Loucy (cell line): ENCODE measurements at regions not wholly inside any gene's neighbourhood (a gene's known extent, or its start where the extent isn't known, plus 50 kb on each side); places are given as distances from the start of the nearest gene placed in this dataset.
"Not testable (repeated sequence)": the region's sequence is repeated elsewhere in the genome, so short reads cannot be mapped to it uniquely, and the experiment has no call there.

Experiments
- H2AFZ ChIP-seq: fragments of 200-600 bp; sonication (generic); 2 replicates; pipeline ENCODE4 v1.6.0; 2016; ENCODE audit warnings: antibody characterized with exemption, mild to moderate bottlenecking, low read length, moderate library complexity
- H3F3A ChIP-seq: fragments of 200-600 bp; 2 replicates; pipeline ENCODE4 v1.6.0; 2016; ENCODE audit warnings: antibody characterized with exemption, low read depth, mild to moderate bottlenecking
- H3K27me3 ChIP-seq: fragments of 200-600 bp; sonication (generic); 2 replicates; pipeline ENCODE4 v1.6.1; 2014; ENCODE audit warnings: low read length, mild to moderate bottlenecking; ENCODE audit not compliant: insufficient read depth, poor library complexity, severe bottlenecking
- H3K36me3 ChIP-seq: fragments of 200-600 bp; sonication (generic); 2 replicates; pipeline ENCODE4 v1.6.1; 2016; ENCODE audit warnings: low read length; ENCODE audit not compliant: insufficient read depth
- H3K4me1 ChIP-seq: fragments of 200-600 bp; sonication (generic); 2 replicates; pipeline ENCODE4 v1.5.1; 2014; ENCODE audit warnings: low read length, mild to moderate bottlenecking; ENCODE audit not compliant: insufficient read depth, poor library complexity, severe bottlenecking
- H3K4me2 ChIP-seq: fragments of 200-600 bp; sonication (generic); 2 replicates; pipeline ENCODE4 v1.6.0; 2014; ENCODE audit warnings: antibody characterized with exemption, low read length, low read depth, mild to moderate bottlenecking; ENCODE audit not compliant: poor library complexity, severe bottlenecking
- H3K4me3 ChIP-seq: fragments of 200-600 bp; sonication (generic); 2 replicates; pipeline ENCODE4 v1.5.1; 2014; ENCODE audit warnings: low read length, mild to moderate bottlenecking, mixed read lengths; ENCODE audit not compliant: poor library complexity, severe bottlenecking
- H3K79me2 ChIP-seq: fragments of 200-600 bp; sonication (generic); 2 replicates; pipeline ENCODE4 v1.6.1; 2014; ENCODE audit warnings: low read length; ENCODE audit not compliant: insufficient read depth
- H3K9ac ChIP-seq: fragments of 200-600 bp; sonication (generic); 2 replicates; pipeline ENCODE4 v1.6.0; 2014; ENCODE audit warnings: mild to moderate bottlenecking, low read depth, low read length, moderate library complexity; ENCODE audit not compliant: poor library complexity, severe bottlenecking
- H3K9me2 ChIP-seq: fragments of 200-600 bp; sonication (generic); replicated peaks from 2 replicates; pipeline ENCODE4 v1.6.1; 2016; ENCODE audit warnings: low read depth, low read length, mixed read lengths
- H3K9me3 ChIP-seq: fragments of 200-600 bp; sonication (generic); 2 replicates; pipeline ENCODE4 v1.6.1; 2014; ENCODE audit warnings: mild to moderate bottlenecking, antibody characterized with exemption, low read length, low read depth; ENCODE audit not compliant: insufficient read depth
- H4K20me1 ChIP-seq: fragments of 200-600 bp; sonication (generic); 2 replicates; pipeline ENCODE4 v1.6.0; 2014; ENCODE audit warnings: antibody characterized with exemption, low read length, mild to moderate bottlenecking; ENCODE audit not compliant: insufficient read depth, poor library complexity, severe bottlenecking
- EZH2phosphoT487 ChIP-seq: fragments of 200-600 bp; IDR thresholded peaks from 2 replicates; pipeline ENCODE4 v1.6.1; 2018; ENCODE audit warnings: antibody characterized with exemption, mild to moderate bottlenecking, moderate library complexity, borderline replicate concordance
- TF ChIP-seq, protein P1 (sequence below): fragments of 200-600 bp; sonication (generic); conservative IDR thresholded peaks from 2 replicates; pipeline ENCODE4 v1.5.1; 2014; ENCODE audit warnings: mild to moderate bottlenecking, antibody characterized with exemption, low read length

DNA sequence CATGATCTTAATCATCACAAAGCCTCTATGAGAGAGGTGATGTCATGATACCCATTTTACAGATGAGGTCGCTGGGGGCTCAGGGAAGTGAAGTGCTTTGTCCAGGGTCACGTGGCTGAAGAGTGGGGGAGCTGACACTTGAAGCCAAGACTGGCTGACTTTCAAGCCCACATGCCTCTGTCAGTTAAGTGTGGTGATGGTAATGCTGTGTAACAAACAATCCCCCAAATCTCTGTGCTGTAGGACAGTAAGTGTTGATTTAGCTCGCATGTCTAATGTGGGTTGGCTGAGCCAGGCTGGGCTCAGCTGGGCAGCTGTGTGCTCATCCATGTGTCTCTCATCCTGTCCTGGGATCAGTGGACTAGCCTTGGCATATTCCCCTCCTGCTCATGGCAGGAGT, 87.1 kb upstream of the GRK3 start:
- Histone ChIP-seq H3K36me3 (no peaks in the 10 kb centered on the region; the same call in 1 of the 2 replicates), H3K9me2 (no peaks in the 10 kb centered on the region), H3K27me3 (no peaks in the 10 kb centered on the region), H3F3A (no peaks in the 10 kb centered on the region), H3K9me3 (no peaks in the 10 kb centered on the region), H3K4me2 (no peak overlapping the region), H3K79me2 (no peaks in the 10 kb centered on the region), H3K4me1 (peaks cover 20% of the 10 kb centered on the region), H3K9ac (no peak overlapping the region), H4K20me1 (no peaks in the 10 kb centered on the region), H2AFZ (no peak overlapping the region), H3K4me3 (no peak overlapping the region)
- TF ChIP-seq EZH2phosphoT487: no peak
- TF ChIP-seq, protein P1, sequence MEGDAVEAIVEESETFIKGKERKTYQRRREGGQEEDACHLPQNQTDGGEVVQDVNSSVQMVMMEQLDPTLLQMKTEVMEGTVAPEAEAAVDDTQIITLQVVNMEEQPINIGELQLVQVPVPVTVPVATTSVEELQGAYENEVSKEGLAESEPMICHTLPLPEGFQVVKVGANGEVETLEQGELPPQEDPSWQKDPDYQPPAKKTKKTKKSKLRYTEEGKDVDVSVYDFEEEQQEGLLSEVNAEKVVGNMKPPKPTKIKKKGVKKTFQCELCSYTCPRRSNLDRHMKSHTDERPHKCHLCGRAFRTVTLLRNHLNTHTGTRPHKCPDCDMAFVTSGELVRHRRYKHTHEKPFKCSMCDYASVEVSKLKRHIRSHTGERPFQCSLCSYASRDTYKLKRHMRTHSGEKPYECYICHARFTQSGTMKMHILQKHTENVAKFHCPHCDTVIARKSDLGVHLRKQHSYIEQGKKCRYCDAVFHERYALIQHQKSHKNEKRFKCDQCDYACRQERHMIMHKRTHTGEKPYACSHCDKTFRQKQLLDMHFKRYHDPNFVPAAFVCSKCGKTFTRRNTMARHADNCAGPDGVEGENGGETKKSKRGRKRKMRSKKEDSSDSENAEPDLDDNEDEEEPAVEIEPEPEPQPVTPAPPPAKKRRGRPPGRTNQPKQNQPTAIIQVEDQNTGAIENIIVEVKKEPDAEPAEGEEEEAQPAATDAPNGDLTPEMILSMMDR: no peak

DNA sequence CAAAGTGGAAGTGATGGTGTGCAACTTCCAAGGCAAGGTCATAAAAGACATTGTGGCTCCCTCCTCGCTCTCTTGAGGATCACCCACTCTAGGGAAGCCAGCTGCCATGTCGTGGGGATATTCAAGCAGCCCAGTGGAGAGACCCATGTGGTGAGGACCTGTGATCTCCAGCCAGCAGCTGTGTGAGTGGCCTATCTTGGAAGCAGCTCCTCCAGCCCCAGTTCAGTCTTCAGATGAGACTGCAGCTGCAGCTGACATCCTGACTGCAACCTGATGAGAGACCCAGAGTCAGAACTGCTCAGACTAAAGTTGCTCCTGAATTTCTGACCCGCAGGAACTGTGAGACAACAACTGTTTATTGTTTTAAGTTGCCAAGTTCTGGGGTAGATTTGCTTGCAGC, 86.4 kb upstream of the GRK3 start:
- H2AFZ ChIP-seq: no peak overlapping the region
- no peaks in the 10 kb centered on the region for H3K9me3 ChIP-seq
- H4K20me1 ChIP-seq: no peaks in the 10 kb centered on the region
- H3F3A ChIP-seq: no peaks in the 10 kb centered on the region
- no peak overlapping the region for H3K9ac ChIP-seq
- no peaks in the 10 kb centered on the region for H3K79me2 ChIP-seq
- TF ChIP-seq, protein P1: no peak
- no peak for TF ChIP-seq EZH2phosphoT487
- H3K9me2 ChIP-seq: no peaks in the 10 kb centered on the region
- no peaks in the 10 kb centered on the region; the same call in 1 of the 2 replicates for H3K36me3 ChIP-seq
- H3K27me3 ChIP-seq: no peaks in the 10 kb centered on the region
- H3K4me1 ChIP-seq: peaks cover 20% of the 10 kb centered on the region
- H3K4me3 ChIP-seq: no peak overlapping the region
- H3K4me2 ChIP-seq: no peak overlapping the region

DNA sequence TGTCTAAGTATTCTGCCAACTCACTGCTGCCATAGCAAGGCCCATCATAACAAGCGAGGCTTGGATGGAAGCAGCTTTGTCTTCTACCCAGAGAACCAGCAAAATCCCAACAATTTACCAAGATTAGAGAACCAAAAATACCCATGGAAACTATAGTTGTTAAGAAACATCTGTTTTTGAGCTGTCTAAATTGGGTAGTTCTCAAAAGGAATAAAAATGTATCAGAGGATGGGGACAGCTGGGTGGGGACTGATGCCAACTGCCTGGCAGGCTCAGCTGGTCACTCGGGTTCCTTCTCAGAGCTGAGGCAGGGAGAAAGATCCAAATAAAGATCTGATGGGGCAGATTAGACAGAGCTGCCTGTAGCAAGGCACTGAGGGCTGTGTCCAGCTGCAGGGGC, 85.9 kb upstream of the GRK3 start:
- no peak overlapping the region for H2AFZ ChIP-seq
- H3K27me3 ChIP-seq: no peaks in the 10 kb centered on the region
- H3K36me3 ChIP-seq: no peaks in the 10 kb centered on the region; the same call in 1 of the 2 replicates
- H3K9me2 ChIP-seq: no peaks in the 10 kb centered on the region
- no peaks in the 10 kb centered on the region for H3K9me3 ChIP-seq
- H4K20me1 ChIP-seq: no peaks in the 10 kb centered on the region
- no peak overlapping the region for H3K4me3 ChIP-seq
- no peaks in the 10 kb centered on the region for H3F3A ChIP-seq
- no peak for TF ChIP-seq EZH2phosphoT487
- TF ChIP-seq, protein P1: no peak
- H3K4me1 ChIP-seq: peaks cover 20% of the 10 kb centered on the region
- H3K4me2 ChIP-seq: no peak overlapping the region
- no peak overlapping the region for H3K9ac ChIP-seq
- no peaks in the 10 kb centered on the region for H3K79me2 ChIP-seq

DNA sequence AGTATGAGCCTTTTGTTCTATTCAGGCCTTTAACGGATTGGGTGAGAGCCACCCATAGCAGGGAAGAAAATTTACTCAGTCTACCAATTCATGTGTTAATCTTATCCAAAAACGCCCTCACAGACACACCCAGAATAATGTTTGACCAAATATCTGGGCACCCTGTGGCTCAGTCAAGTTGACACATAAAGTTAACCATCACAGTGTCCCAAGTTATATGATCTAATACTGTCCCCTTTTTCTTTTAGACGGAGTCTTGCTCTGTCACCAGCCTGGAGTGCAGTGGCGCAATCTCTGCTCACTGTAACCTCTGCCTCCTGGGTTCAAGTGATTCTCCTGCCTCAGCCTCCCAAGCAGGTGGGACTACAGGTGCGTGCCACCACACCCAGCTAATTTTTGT, 83.6 kb upstream of the GRK3 start:
- not testable (repeated sequence) for H2AFZ ChIP-seq, H3K36me3 ChIP-seq, H3K4me2 ChIP-seq, H3F3A ChIP-seq, H3K9me3 ChIP-seq, H3K9me2 ChIP-seq, H4K20me1 ChIP-seq, H3K4me3 ChIP-seq, H3K27me3 ChIP-seq, H3K79me2 ChIP-seq, H3K9ac ChIP-seq
- peaks cover 18% of the 10 kb centered on the region for H3K4me1 ChIP-seq
